Sigmoid colon (tissue), 6 donors: ENCODE measurements at regions not wholly inside any gene's neighbourhood (a gene's known extent, or its start where the extent isn't known, plus 50 kb on each side); places are given as distances from the start of the nearest gene placed in this dataset.

Experiments
- DNase-seq: peaks from one replicate; pipeline ENCODE4 v3.0.0-alpha.2; 2019
- H3K27ac ChIP-seq, 4 donors: fragments of 200-600 bp; sonication (generic); one replicate each; pipeline ENCODE4 v1.5.1; 2016 to 2019; ENCODE audit warnings: mild to moderate bottlenecking in 1 of 4
- H3K27me3 ChIP-seq, 3 donors: fragments of 200-600 bp; sonication (generic); one replicate each; pipeline ENCODE4 v1.5.1; 2019; ENCODE audit warnings: mild to moderate bottlenecking in 1 of 3
- H3K36me3 ChIP-seq, 4 donors: fragments of 200-600 bp; sonication (generic); one replicate each; pipeline ENCODE4 v1.5.1; 2016 to 2019
- H3K4me1 ChIP-seq, 4 donors: fragments of 200-600 bp; sonication (generic); one replicate each; pipeline ENCODE4 v1.5.1; 2017 to 2019
- H3K4me3 ChIP-seq, 4 donors: fragments of 200-600 bp; sonication (generic); one replicate each; pipeline ENCODE4 v1.5.1; 2017 to 2019; ENCODE audit warnings: mild to moderate bottlenecking in 2 of 4, moderate library complexity in 1 of 4
- H3K9me3 ChIP-seq, 4 donors: fragments of 200-600 bp in 3 of 4; sonication (generic) in 3 of 4; one replicate each; pipeline versions ENCODE4 v1.5.1 to v1.6.1; 2013 to 2019
- EP300 ChIP-seq, 4 donors: sonication (generic); formaldehyde crosslinking; IDR thresholded peaks; one replicate each; pipeline ENCODE4 v1.6.1; 2017; ENCODE audit warnings: antibody characterized with exemption in 4 of 4
- POLR2A ChIP-seq, 2 donors: fragments of 450-650 bp; IDR thresholded peaks; one replicate each; pipeline ENCODE4 v1.6.1; 2016; ENCODE audit warnings: antibody characterized with exemption in 2 of 2, mild to moderate bottlenecking in 2 of 2, moderate library complexity in 2 of 2
- POLR2AphosphoS5 ChIP-seq, 4 donors: sonication (generic); formaldehyde crosslinking; IDR thresholded peaks; one replicate each; pipeline ENCODE4 v1.6.1; 2017; ENCODE audit warnings: antibody characterized with exemption in 4 of 4
- WGBS, 2 donors: extraction: QIAGEN DNeasy Blood & Tissue Kit; methylation state at CpG; one replicate each; pipeline ENCODE4 v1.1.7; 2013; 5-methylcytosine and 5-hydroxymethylcytosine counted together
- intact Hi-C: fragments of 100-400 bp; cut with DNase I; formaldehyde crosslinking; loops from one replicate; pipeline ENCODE4 v1.15.1; 2023
- TF ChIP-seq, protein P1 (sequence below), 4 experiments: fragments of 450-650 bp in 3 of 4; fragments of 200-600 bp in 1 of 4; IDR thresholded peaks; one replicate each; pipeline ENCODE4 v1.5.1; 2016 to 2019; ENCODE audit warnings: antibody characterized with exemption in 4 of 4, mild to moderate bottlenecking in 3 of 4, moderate library complexity in 2 of 4
- donor health status: healthy with polysubstance abuse.
- donor health status: healthy.

DNA sequence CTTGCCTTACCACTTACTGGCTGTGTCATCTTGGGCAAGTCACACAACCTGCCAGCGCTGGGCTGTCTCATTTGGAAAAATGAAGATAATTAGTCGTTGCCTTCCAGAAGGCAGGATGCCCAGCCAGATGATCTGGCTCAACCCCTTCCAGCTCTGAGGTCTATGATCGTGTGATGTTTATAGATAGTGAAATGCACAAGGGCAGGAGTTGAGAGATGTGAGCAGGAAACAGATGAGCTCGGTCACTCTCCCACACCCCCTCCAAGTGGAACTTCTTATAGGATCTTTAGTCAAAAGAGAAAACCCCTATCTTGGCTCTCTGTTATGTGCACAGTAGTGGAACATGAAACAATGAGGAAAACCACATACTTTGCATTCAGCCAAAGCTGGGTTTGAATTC is 336.8 kb upstream of the PPARGC1A start:
- 60 to 66% methylated on average over 4 of the region's 4 CpGs for WGBS, 2 donors
- Histone ChIP-seq H3K27me3 (no peaks in the 10 kb centered on the region), H3K4me3 (no peak overlapping the region), H3K27ac (no peak overlapping the region), H3K36me3 (no peaks in the 10 kb centered on the region), H3K4me1 (no peaks in the 10 kb centered on the region), H3K9me3 (no peaks in the 10 kb centered on the region)
- intact Hi-C loops = no loop called here
- no peak for DNase-seq
- TF ChIP-seq EP300 (IDR thresholded peaks at IDR 0.05) (no peak), POLR2A (IDR thresholded peaks at IDR 0.05) (no peak), POLR2AphosphoS5 (IDR thresholded peaks at IDR 0.05) (no peak)
- TF ChIP-seq, protein P1, sequence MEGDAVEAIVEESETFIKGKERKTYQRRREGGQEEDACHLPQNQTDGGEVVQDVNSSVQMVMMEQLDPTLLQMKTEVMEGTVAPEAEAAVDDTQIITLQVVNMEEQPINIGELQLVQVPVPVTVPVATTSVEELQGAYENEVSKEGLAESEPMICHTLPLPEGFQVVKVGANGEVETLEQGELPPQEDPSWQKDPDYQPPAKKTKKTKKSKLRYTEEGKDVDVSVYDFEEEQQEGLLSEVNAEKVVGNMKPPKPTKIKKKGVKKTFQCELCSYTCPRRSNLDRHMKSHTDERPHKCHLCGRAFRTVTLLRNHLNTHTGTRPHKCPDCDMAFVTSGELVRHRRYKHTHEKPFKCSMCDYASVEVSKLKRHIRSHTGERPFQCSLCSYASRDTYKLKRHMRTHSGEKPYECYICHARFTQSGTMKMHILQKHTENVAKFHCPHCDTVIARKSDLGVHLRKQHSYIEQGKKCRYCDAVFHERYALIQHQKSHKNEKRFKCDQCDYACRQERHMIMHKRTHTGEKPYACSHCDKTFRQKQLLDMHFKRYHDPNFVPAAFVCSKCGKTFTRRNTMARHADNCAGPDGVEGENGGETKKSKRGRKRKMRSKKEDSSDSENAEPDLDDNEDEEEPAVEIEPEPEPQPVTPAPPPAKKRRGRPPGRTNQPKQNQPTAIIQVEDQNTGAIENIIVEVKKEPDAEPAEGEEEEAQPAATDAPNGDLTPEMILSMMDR (IDR thresholded peaks at IDR 0.05) = no peak

DNA sequence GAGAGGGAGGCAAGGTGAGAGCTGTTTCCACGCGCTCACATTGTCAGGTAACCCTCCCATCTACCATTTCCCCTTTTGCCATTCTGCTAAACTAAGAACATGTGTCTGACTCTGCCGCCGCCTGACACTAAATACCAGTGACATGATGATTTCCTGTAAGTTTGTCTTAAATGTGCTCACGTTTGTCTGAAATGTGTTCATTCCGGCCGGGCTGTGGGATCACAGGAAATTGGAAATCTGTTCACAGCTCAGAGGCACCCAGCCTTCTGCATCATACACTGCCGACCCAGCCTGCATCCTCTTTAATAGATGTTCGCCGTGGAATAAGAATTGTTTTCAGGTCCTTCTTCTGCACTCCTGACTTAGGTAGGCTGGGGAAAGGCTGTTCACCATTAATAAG is 336.2 kb upstream of the PPARGC1A start:
- H3K4me3 ChIP-seq = no peak overlapping the region
- H3K27me3 ChIP-seq = no peaks in the 10 kb centered on the region
- H3K27ac ChIP-seq = no peak overlapping the region
- intact Hi-C loops = no loop called here
- H3K36me3 ChIP-seq = no peaks in the 10 kb centered on the region
- 67 to 75% methylated on average over 10 of the region's 10 CpGs for WGBS, 2 donors
- no peaks in the 10 kb centered on the region for H3K9me3 ChIP-seq
- no peak for DNase-seq
- no peaks in the 10 kb centered on the region for H3K4me1 ChIP-seq
- TF ChIP-seq POLR2AphosphoS5 (IDR thresholded peaks at IDR 0.05) (no peak), EP300 (IDR thresholded peaks at IDR 0.05) (no peak), POLR2A (IDR thresholded peaks at IDR 0.05) (no peak)
- TF ChIP-seq, protein P1 (IDR thresholded peaks at IDR 0.05) = no peak

DNA sequence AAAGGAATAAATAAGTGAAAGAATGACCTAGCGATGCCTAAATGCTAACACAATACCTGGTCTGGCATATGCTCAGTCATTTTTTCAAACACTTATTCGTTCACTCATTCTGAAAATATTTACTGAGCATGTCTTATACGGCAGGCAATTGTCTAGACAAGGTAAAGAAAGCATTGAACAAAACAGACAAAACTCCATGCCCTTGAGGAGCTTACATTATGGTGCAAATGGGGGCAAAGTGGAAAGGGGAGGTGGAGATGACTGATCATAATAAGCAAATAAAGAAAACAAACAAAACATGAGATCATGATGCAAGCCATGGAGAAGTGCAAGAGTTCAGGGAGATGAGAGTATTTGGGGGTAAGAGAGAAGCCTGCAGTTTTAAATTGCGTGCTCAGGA is 334.6 kb upstream of the PPARGC1A start:
- TF ChIP-seq, protein P1 (IDR thresholded peaks at IDR 0.05) = no peak
- TF ChIP-seq POLR2AphosphoS5 (IDR thresholded peaks at IDR 0.05) = no peak
- TF ChIP-seq EP300 (IDR thresholded peaks at IDR 0.05) = no peak
- no peak for TF ChIP-seq POLR2A (IDR thresholded peaks at IDR 0.05)
- 79% methylated on average over 4 of the region's 4 CpGs for WGBS, 2 donors

DNA sequence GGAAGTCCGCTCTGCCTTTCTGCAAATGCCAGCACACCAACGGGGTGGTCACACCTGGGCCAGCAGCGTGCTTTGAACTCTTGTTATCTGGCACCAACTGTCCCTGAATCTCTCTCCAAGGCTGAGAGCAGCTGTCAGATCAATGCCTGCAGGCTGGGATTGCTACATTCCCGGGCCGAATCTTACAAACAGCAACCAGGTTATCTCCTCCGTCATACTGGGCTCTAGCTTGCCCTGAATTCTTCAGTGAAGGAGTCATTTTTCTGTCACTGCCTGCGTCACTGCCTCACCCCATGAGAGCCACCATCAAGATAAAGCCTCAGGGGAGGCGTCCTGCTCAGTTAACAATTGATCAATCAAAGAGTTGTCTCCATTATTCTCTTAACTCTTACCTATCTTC is 329.4 kb upstream of the PPARGC1A start:
- H3K27ac ChIP-seq = no peak overlapping the region
- no peak overlapping the region for H3K4me3 ChIP-seq
- intact Hi-C loops = no loop called here
- peaks cover 0 to 2% (median 0%) of the 10 kb centered on the region in 4 donors for H3K9me3 ChIP-seq
- H3K36me3 ChIP-seq = no peaks in the 10 kb centered on the region
- 21 to 68% methylated on average over 8 of the region's 8 CpGs for WGBS, 2 donors
- no peak for DNase-seq
- TF ChIP-seq POLR2AphosphoS5 (IDR thresholded peaks at IDR 0.05) (no peak), EP300 (IDR thresholded peaks at IDR 0.05) (no peak), POLR2A (IDR thresholded peaks at IDR 0.05) (no peak)
- TF ChIP-seq, protein P1 (IDR thresholded peaks at IDR 0.05) = no peak
- no peaks in the 10 kb centered on the region for H3K27me3 ChIP-seq
- H3K4me1 ChIP-seq = no peaks in the 10 kb centered on the region

More for the DNA sequence above, 334.6 kb upstream of the PPARGC1A start:
- no peaks in the 10 kb centered on the region for H3K36me3 ChIP-seq
- H3K27me3 ChIP-seq = no peaks in the 10 kb centered on the region
- no peak overlapping the region for H3K4me3 ChIP-seq
- H3K9me3 ChIP-seq = no peaks in the 10 kb centered on the region
- H3K27ac ChIP-seq = no peak overlapping the region
- DNase-seq = no peak
- no peaks in the 10 kb centered on the region for H3K4me1 ChIP-seq
- intact Hi-C loops = no loop called here

DNA sequence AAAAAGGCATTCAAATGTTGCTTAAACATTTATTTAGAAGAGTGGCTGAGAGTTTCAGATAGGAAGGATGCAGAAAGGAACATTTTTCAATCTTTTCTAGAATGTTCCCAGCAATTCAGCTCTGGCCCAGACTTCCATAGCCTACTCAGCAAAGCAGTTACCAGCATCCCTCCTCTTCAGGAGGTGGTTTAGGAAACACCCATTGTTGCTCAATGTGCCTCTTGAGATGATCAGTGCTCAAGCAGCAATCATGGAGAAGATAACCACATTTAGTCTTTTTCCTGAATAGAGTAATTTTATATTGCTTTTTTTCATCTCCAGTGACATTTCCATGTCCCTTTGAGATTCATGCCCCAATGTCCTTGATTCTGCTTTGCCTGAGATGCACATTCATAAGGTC is 328.7 kb upstream of the PPARGC1A start:
- Histone ChIP-seq H3K4me3 (no peak overlapping the region), H3K27ac (no peak overlapping the region), H3K36me3 (no peaks in the 10 kb centered on the region), H3K4me1 (no peaks in the 10 kb centered on the region), H3K9me3 (peaks cover 0 to 2% (median 0%) of the 10 kb centered on the region in 4 donors), H3K27me3 (no peaks in the 10 kb centered on the region)
- intact Hi-C loops = no loop called here
- no peak for DNase-seq
- TF ChIP-seq, protein P1 (IDR thresholded peaks at IDR 0.05) = no peak
- TF ChIP-seq EP300 (IDR thresholded peaks at IDR 0.05) = no peak
- TF ChIP-seq POLR2AphosphoS5 (IDR thresholded peaks at IDR 0.05) = no peak
- no peak for TF ChIP-seq POLR2A (IDR thresholded peaks at IDR 0.05)
